ENCODE measurements at regions not wholly inside any gene's neighbourhood (a gene's known extent, or its start where the extent isn't known, plus 50 kb on each side); places are given as distances from the start of the nearest gene placed in this dataset.

DNA sequence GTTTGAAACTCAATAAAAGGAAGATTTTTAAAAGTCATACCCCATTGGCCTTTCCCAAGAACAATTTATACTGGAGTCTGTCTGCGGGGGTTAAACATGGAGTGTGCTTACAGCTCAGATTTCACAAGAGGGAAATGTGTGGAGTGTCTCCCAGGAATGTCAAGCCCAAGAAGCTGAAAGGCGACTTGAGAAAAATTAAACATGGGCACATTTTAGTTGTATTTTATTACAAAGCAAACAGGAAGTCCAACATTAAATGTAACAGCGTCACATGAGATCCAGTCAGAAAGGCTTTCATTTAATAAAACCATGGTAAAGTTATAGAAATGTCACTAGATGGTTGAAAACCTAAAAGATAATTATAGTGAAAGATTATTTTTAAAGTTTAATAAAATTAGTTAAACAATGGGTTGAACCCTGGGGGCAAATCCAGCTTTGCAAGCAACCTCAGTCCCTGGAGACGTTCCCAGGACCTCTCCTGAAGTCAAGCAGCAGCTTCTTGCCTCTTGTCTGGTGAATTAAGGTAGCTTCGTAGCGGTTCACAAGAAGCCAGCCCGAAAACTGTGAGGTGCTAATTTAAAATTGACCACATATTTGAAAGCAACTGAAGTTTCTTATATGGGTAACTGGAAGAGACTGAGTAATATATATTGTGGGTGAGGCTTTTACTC is 168.4 kb upstream of the EDNRA start:
- Histone ChIP-seq H3K9me3 (replicated peaks; ENCODE audit: control insufficient read depth, insufficient read depth, low read depth, low read length) (no peaks in the 10 kb centered on the region), H3K9me1 (ENCODE audit: control insufficient read depth, insufficient read depth, low read length) (no peaks in the 10 kb centered on the region), H3K27ac (ENCODE audit: extremely low read depth, low read depth, low read length) (no peak overlapping the region), H3K4me1 (replicated peaks in 1 of 2; ENCODE audit: control insufficient read depth in 2 of 2, insufficient read depth in 2 of 2, low read length in 2 of 2) (no peaks in the 10 kb centered on the region), H3K9ac (ENCODE audit: insufficient read depth in 1 of 2, low read depth in 2 of 2, low read length in 2 of 2) (no peak overlapping the region), H4K20me1 (replicated peaks; ENCODE audit: control insufficient read depth, insufficient read depth, low read length) (no peaks in the 10 kb centered on the region), H3K36me3 (ENCODE audit: control insufficient read depth, insufficient read depth, low read length) (no peaks in the 10 kb centered on the region), H3K4me2 (ENCODE audit: insufficient read depth, low read length) (no peak overlapping the region), H2AFZ (ENCODE audit: low read depth, low read length) (no peak overlapping the region), H3K4me3 (no peak overlapping the region), H3K27me3 (ENCODE audit: control insufficient read depth in 2 of 2, insufficient read depth in 2 of 2, low read length in 2 of 2) (no peaks in the 10 kb centered on the region), H3K79me2 (ENCODE audit: control insufficient read depth, insufficient read depth, low read length) (no peaks in the 10 kb centered on the region)
- DNase-seq (ENCODE audit: extremely low read depth in 1 of 4, low spot score in 3 of 4) (no peak), ATAC-seq (no peak), FAIRE-seq (no peak)
- intact Hi-C loops (cut with micrococcal nuclease) (no loop called here), in situ Hi-C loops (cut with MboI) (no loop called here)
- no TSS peak for BruUV-seq (replicated peaks)
- POLR2A ChIA-PET: no interaction called here
- CTCF ChIA-PET (ENCODE audit: low intra/inter-chr PET ratio): no interaction called here
- WGBS (ENCODE audit: insufficient coverage, low coverage, missing lambda C conversion rate): 0% methylated on average over 7 of the region's 7 CpGs
- TF ChIP-seq GABPA (tag; conservative IDR thresholded peaks at IDR 0.05; ENCODE audit: low read depth) (no peak), FOXJ3 (CRISPR knock-in tag; IDR thresholded peaks at IDR 0.05) (no peak), ZBTB7A (IDR thresholded peaks at IDR 0.05; ENCODE audit: borderline replicate concordance, control insufficient read depth, low read depth, low read length) (no peak), HDAC8 (tag; IDR thresholded peaks at IDR 0.05) (no peak), SREBF1 (IDR thresholded peaks at IDR 0.05; ENCODE audit: borderline replicate concordance, low read depth, low read length) (no peak), HMG20B (CRISPR knock-in tag; IDR thresholded peaks at IDR 0.05) (no peak), CAMTA2 (CRISPR knock-in tag; conservative IDR thresholded peaks at IDR 0.05) (no peak), CREB1 (IDR thresholded peaks at IDR 0.05) (no peak), CREB1 (CRISPR knock-in tag; IDR thresholded peaks at IDR 0.05) (no peak), USF2 (CRISPR knock-in tag; IDR thresholded peaks at IDR 0.05) (no peak), YY1 (IDR thresholded peaks at IDR 0.05; ENCODE audit: borderline replicate concordance in 1 of 3, control insufficient read depth in 1 of 3, extremely low read depth in 1 of 3, insufficient read depth in 3 of 3, insufficient read length in 1 of 3, insufficient replicate concordance in 2 of 3, low read depth in 1 of 3, low read length in 2 of 3) (no peak), CHAMP1 (IDR thresholded peaks at IDR 0.05) (no peak), KAT8 (IDR thresholded peaks at IDR 0.05; ENCODE audit: low read depth) (no peak)
- TF ChIP-seq, protein P1, sequence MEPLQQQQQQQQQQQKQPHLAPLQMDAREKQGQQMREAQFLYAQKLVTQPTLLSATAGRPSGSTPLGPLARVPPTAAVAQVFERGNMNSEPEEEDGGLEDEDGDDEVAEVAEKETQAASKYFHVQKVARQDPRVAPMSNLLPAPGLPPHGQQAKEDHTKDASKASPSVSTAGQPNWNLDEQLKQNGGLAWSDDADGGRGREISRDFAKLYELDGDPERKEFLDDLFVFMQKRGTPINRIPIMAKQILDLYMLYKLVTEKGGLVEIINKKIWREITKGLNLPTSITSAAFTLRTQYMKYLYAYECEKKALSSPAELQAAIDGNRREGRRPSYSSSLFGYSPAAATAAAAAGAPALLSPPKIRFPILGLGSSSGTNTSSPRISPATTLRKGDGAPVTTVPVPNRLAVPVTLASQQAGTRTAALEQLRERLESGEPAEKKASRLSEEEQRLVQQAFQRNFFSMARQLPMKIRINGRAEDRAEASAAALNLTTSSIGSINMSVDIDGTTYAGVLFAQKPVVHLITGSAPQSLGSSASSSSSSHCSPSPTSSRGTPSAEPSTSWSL (CRISPR knock-in tag; IDR thresholded peaks at IDR 0.05; ENCODE audit: borderline replicate concordance): no peak
- TF ChIP-seq, protein P2, sequence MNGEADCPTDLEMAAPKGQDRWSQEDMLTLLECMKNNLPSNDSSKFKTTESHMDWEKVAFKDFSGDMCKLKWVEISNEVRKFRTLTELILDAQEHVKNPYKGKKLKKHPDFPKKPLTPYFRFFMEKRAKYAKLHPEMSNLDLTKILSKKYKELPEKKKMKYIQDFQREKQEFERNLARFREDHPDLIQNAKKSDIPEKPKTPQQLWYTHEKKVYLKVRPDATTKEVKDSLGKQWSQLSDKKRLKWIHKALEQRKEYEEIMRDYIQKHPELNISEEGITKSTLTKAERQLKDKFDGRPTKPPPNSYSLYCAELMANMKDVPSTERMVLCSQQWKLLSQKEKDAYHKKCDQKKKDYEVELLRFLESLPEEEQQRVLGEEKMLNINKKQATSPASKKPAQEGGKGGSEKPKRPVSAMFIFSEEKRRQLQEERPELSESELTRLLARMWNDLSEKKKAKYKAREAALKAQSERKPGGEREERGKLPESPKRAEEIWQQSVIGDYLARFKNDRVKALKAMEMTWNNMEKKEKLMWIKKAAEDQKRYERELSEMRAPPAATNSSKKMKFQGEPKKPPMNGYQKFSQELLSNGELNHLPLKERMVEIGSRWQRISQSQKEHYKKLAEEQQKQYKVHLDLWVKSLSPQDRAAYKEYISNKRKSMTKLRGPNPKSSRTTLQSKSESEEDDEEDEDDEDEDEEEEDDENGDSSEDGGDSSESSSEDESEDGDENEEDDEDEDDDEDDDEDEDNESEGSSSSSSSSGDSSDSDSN (IDR thresholded peaks at IDR 0.05; ENCODE audit: borderline replicate concordance in 1 of 2, low read depth in 2 of 2, low read length in 2 of 2): no peak
